ENCODE measurements at regions not wholly inside any gene's neighbourhood (a gene's known extent, or its start where the extent isn't known, plus 50 kb on each side); places are given as distances from the start of the nearest gene placed in this dataset.

- no peaks in the 10 kb centered on the region for H3K4me1 ChIP-seq
- no peaks in the 10 kb centered on the region for H3K36me3 ChIP-seq
- ATAC-seq (no peak), DNase-seq (no peak)
- no peak overlapping the region for H3K4me3 ChIP-seq
- H3K27ac ChIP-seq: no peak overlapping the region
- intact Hi-C loops (cut with DNase I): no loop called here
- TF ChIP-seq CTCF (IDR thresholded peaks at IDR 0.05) (no peak), POLR2A (IDR thresholded peaks at IDR 0.05) (no peak)
- no peaks in the 10 kb centered on the region for H3K9me3 ChIP-seq
- no peaks in the 10 kb centered on the region for H3K27me3 ChIP-seq
Observed at GRCh38 chr1:34524783-34525182, 230.1 kb upstream of the GJB5 start.

- TF ChIP-seq POLR2A (IDR thresholded peaks at IDR 0.05) (no peak), CTCF (IDR thresholded peaks at IDR 0.05) (no peak)
- H3K27me3 ChIP-seq: no peaks in the 10 kb centered on the region
- H3K27ac ChIP-seq: no peak overlapping the region
- 16% methylated on average over 10 of the region's 12 CpGs for whole genome bisulfite sequencing (ENCODE audit: insufficient coverage, low coverage, low lambda C conversion rate, missing lambda C conversion rate)
- H3K4me1 ChIP-seq: no peaks in the 10 kb centered on the region
- intact Hi-C loops (cut with DNase I): no loop called here
- no peaks in the 10 kb centered on the region for H3K36me3 ChIP-seq
- H3K4me3 ChIP-seq: no peak overlapping the region
- DNase-seq: no peak
- ATAC-seq: no peak
- no peaks in the 10 kb centered on the region for H3K9me3 ChIP-seq
Observed at GRCh38 chr1:34529935-34530859, 224.7 kb upstream of the GJB5 start.

- DNase-seq (no peak), ATAC-seq (no peak)
- no peak overlapping the region for H3K27ac ChIP-seq
- no peak overlapping the region for H3K4me3 ChIP-seq
- H3K9me3 ChIP-seq: no peaks in the 10 kb centered on the region
- no peaks in the 10 kb centered on the region for H3K36me3 ChIP-seq
- TF ChIP-seq CTCF (IDR thresholded peaks at IDR 0.05) (no peak), POLR2A (IDR thresholded peaks at IDR 0.05) (no peak)
- H3K4me1 ChIP-seq: no peaks in the 10 kb centered on the region
- no CpG with 5 or more reads among the region's 3 CpGs for WGBS (ENCODE audit: insufficient coverage, low coverage, low lambda C conversion rate, missing lambda C conversion rate)
- intact Hi-C loops (cut with DNase I): no loop called here
- no peaks in the 10 kb centered on the region for H3K27me3 ChIP-seq
Observed at GRCh38 chr1:34532113-34532512, 222.7 kb upstream of the GJB5 start.

GRCh38 chr1:34538481-34538880 lies 216.4 kb upstream of the GJB5 start:
- no peaks in the 10 kb centered on the region for H3K36me3 ChIP-seq
- DNase-seq (no peak), ATAC-seq (no peak)
- H3K4me1 ChIP-seq: no peaks in the 10 kb centered on the region
- no peaks in the 10 kb centered on the region for H3K9me3 ChIP-seq
- no peaks in the 10 kb centered on the region for H3K27me3 ChIP-seq
- TF ChIP-seq POLR2A (IDR thresholded peaks at IDR 0.05): no peak
- TF ChIP-seq CTCF (IDR thresholded peaks at IDR 0.05): no peak
- H3K27ac ChIP-seq: no peak overlapping the region
- no peak overlapping the region for H3K4me3 ChIP-seq
- intact Hi-C loops (cut with DNase I): no loop called here

Measured in right lobe of liver (tissue), 6 donors.